22Rv1 (cell line): ENCODE measurements at regions not wholly inside any gene's neighbourhood (a gene's known extent, or its start where the extent isn't known, plus 50 kb on each side); places are given as distances from the start of the nearest gene placed in this dataset.

Experiments
- H3K27ac ChIP-seq: fragments of 450-650 bp; 2 replicates; pipeline ENCODE4 v1.5.1; 2017
- CTCF ChIP-seq: fragments of 450-650 bp; IDR thresholded peaks from 2 replicates; pipeline ENCODE4 v1.5.1; 2017; ENCODE audit warnings: mild to moderate bottlenecking
- ZFX ChIP-seq: fragments of 450-650 bp; IDR thresholded peaks from 2 replicates; pipeline ENCODE4 v1.6.1; 2017; ENCODE audit warnings: antibody characterized with exemption, borderline replicate concordance

- H3K27ac ChIP-seq, result no peak overlapping the region
- no peak for TF ChIP-seq CTCF
- no peak for TF ChIP-seq ZFX
Measured at GRCh38 chr12:16880864-16881285, 274.9 kb upstream of the LMO3 start.

GRCh38 chr12:16870845-16871244 lies 264.9 kb upstream of the LMO3 start:
- no peak overlapping the region for H3K27ac ChIP-seq
- no peak for TF ChIP-seq ZFX
- no peak for TF ChIP-seq CTCF

- TF ChIP-seq CTCF, result no peak
- TF ChIP-seq ZFX, result no peak
- H3K27ac ChIP-seq, result no peak overlapping the region
Measured at GRCh38 chr12:16863742-16864141, 257.8 kb upstream of the LMO3 start.

GRCh38 chr12:16857456-16857923 lies 251.5 kb upstream of the LMO3 start:
- TF ChIP-seq CTCF, result no peak
- no peak for TF ChIP-seq ZFX
- H3K27ac ChIP-seq, result no peak overlapping the region

GRCh38 chr12:16854465-16854864 lies 248.5 kb upstream of the LMO3 start:
- TF ChIP-seq ZFX, result no peak
- no peak for TF ChIP-seq CTCF
- H3K27ac ChIP-seq, result no peak overlapping the region

- no peak overlapping the region for H3K27ac ChIP-seq
- TF ChIP-seq ZFX, result no peak
- TF ChIP-seq CTCF, result no peak
Measured at GRCh38 chr12:16849473-16849872, 243.5 kb upstream of the LMO3 start.

- TF ChIP-seq ZFX (no peak), CTCF (no peak)
Measured at GRCh38 chr12:16844875-16845274, 238.9 kb upstream of the LMO3 start.

More at GRCh38 chr12:16844875-16845274, 238.9 kb upstream of the LMO3 start:
- H3K27ac ChIP-seq, result no peak overlapping the region
